BE2C (cell line): ENCODE measurements at regions not wholly inside any gene's neighbourhood (a gene's known extent, or its start where the extent isn't known, plus 50 kb on each side); places are given as distances from the start of the nearest gene placed in this dataset.

Source experiments
- DNase-seq: peaks from one replicate; pipeline ENCODE4 v3.0.0-alpha.2; 2020
- H3K27me3 ChIP-seq: fragments of 250-450 bp; sonication (Bioruptor Pico); 2 replicates; pipeline ENCODE4 v1.5.1; 2020; ENCODE audit warnings: mild to moderate bottlenecking
- H3K36me3 ChIP-seq: fragments of 250-450 bp; sonication (Bioruptor Pico); 2 replicates; pipeline ENCODE4 v1.5.1; 2020; ENCODE audit warnings: mild to moderate bottlenecking
- H3K4me1 ChIP-seq: fragments of 250-450 bp; sonication (Bioruptor Pico); 2 replicates; pipeline ENCODE4 v1.5.1; 2020
- H3K4me3 ChIP-seq: 2 replicates; pipeline ENCODE4 v1.5.1; 2011; ENCODE audit warnings: low read depth, low read length
- H3K9me3 ChIP-seq: fragments of 250-450 bp; sonication (Bioruptor Pico); 2 replicates; pipeline ENCODE4 v1.5.1; 2020
- TF ChIP-seq, protein P1 (sequence below): IDR thresholded peaks from 2 replicates; pipeline ENCODE4 v1.5.1; 2012; ENCODE audit warnings: mild to moderate bottlenecking, low read depth, low read length

DNA sequence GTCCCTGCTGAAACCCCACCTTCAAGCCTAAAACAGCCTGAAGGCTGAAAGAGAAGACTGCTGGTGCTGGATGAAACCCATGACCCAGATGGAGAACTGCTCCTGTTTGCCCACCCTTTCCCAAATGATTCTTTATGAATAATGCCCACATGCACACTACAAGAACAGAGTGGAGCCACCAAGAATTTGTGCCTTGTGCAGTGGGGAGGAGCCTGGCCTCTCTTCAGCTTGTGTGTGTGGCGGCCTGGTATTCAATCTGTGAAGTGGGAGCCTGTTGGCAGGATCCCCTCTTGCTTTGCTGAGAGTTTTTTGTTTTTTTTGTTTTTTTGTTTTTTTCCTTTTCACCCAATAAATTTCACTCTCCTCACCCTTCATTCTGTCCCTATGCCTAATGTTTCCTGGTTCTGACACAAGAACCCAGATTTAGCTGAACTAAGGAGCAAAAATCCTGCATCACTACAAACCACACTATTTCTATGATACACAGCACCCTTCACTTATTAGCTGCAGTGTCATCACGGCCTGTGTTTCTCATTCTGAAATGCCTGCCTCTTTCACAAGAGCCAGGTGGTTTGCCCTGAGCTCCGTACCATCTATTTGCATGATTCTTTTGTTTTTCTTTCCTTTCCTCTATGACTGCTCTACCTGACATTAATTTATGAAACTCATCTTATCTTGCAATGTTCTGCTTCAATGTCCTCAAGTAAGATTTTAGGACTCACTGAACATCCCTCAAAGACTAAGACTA lies 585.5 kb upstream of the ATXN7L3B start:
- no peak for DNase-seq
- Histone ChIP-seq H3K4me1 (no peaks in the 10 kb centered on the region), H3K27me3 (no peaks in the 10 kb centered on the region), H3K36me3 (no peaks in the 10 kb centered on the region), H3K4me3 (no peak overlapping the region), H3K9me3 (no peaks in the 10 kb centered on the region)
- TF ChIP-seq, protein P1, sequence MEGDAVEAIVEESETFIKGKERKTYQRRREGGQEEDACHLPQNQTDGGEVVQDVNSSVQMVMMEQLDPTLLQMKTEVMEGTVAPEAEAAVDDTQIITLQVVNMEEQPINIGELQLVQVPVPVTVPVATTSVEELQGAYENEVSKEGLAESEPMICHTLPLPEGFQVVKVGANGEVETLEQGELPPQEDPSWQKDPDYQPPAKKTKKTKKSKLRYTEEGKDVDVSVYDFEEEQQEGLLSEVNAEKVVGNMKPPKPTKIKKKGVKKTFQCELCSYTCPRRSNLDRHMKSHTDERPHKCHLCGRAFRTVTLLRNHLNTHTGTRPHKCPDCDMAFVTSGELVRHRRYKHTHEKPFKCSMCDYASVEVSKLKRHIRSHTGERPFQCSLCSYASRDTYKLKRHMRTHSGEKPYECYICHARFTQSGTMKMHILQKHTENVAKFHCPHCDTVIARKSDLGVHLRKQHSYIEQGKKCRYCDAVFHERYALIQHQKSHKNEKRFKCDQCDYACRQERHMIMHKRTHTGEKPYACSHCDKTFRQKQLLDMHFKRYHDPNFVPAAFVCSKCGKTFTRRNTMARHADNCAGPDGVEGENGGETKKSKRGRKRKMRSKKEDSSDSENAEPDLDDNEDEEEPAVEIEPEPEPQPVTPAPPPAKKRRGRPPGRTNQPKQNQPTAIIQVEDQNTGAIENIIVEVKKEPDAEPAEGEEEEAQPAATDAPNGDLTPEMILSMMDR = no peak

DNA sequence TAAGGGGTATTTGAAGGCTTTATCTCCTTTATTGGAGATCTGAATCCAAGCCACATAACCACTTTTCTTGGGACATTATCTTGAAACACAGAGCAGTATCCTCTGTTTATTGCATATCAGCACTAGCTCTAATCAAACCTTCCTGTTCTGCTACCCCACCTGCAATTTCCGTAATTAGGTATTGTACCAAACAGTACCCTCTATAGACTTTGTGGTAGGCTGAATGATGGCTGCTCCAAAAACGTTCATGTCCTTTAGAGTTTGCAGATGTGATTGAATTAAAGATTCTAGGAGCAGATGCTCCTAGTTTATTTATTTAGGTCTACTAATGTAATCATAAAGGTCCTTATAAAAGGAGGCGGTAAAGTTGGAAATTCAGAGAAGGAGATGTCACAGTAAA lies 573.0 kb upstream of the ATXN7L3B start:
- no peak for DNase-seq
- TF ChIP-seq, protein P1 = no peak
- no peak overlapping the region for H3K4me3 ChIP-seq
- H3K36me3 ChIP-seq = no peaks in the 10 kb centered on the region
- no peaks in the 10 kb centered on the region for H3K4me1 ChIP-seq
- H3K9me3 ChIP-seq = no peaks in the 10 kb centered on the region
- H3K27me3 ChIP-seq = no peaks in the 10 kb centered on the region

DNA sequence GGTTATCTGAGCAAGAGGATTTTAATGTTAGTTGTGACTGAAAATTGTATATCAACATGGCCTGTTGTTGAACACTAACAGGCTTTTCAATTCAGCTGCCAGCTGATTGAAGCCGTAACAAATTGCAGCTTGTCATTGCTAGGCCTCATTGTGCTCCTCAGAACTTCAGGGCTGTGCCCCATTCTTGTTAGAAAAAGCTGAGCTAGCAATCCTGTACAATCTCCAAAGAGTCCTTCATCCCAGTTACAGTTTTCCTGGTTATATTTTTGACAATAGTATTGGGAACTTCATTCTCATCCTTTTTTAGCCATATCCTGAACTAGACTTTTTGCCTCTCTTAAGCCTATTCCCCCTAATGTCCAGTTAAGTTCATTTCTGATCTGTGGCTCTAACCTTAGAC lies 564.1 kb upstream of the ATXN7L3B start:
- Histone ChIP-seq H3K4me3 (no peak overlapping the region), H3K4me1 (no peaks in the 10 kb centered on the region), H3K27me3 (no peaks in the 10 kb centered on the region), H3K9me3 (no peaks in the 10 kb centered on the region), H3K36me3 (no peaks in the 10 kb centered on the region)
- no peak for DNase-seq
- TF ChIP-seq, protein P1 = no peak

DNA sequence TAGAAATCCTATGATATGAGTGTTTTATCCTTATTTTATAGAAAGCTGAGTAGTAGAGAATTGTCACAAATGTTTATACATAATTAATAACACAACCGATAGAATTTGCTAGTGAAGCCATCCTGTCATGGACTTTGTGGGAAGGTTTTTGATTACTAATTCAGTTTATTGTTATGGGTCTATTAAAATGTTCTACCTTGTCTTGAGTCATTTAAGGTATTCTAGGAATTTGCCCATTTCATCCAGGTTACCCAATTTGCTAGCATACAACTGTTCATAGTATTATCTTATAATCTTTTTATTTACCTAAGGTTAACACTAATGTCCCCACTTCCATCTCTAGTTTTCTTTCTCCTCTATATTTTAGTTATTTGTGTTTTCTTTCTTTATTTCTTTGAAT lies 553.1 kb upstream of the ATXN7L3B start:
- TF ChIP-seq, protein P1 = no peak

DNA sequence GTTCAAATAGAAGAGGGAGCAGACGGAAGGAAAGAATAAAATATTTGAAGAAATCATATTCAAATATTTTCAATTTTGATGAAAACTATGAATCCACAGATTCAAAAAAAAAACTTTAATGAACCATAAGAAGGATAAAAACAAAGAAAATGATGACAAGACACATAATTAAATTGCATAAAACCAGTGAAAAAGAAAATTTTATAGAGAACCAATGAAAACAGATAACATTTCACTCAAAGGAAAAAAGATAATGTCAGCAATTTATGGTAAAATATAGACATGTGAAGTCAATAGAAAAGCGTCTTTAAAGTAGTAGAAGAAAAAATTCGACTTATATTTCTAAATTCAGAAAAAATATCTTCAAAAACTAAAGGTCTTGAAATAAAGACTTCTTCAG lies 546.5 kb upstream of the ATXN7L3B start:
- H3K9me3 ChIP-seq = no peaks in the 10 kb centered on the region
- H3K36me3 ChIP-seq = no peaks in the 10 kb centered on the region
- H3K4me3 ChIP-seq = no peak overlapping the region
- no peak for DNase-seq
- TF ChIP-seq, protein P1 = no peak
- no peaks in the 10 kb centered on the region for H3K4me1 ChIP-seq
- H3K27me3 ChIP-seq = no peaks in the 10 kb centered on the region

More for the DNA sequence above, 553.1 kb upstream of the ATXN7L3B start:
- Histone ChIP-seq H3K4me3 (no peak overlapping the region), H3K4me1 (no peaks in the 10 kb centered on the region), H3K36me3 (no peaks in the 10 kb centered on the region), H3K9me3 (no peaks in the 10 kb centered on the region), H3K27me3 (no peaks in the 10 kb centered on the region)
- no peak for DNase-seq

DNA sequence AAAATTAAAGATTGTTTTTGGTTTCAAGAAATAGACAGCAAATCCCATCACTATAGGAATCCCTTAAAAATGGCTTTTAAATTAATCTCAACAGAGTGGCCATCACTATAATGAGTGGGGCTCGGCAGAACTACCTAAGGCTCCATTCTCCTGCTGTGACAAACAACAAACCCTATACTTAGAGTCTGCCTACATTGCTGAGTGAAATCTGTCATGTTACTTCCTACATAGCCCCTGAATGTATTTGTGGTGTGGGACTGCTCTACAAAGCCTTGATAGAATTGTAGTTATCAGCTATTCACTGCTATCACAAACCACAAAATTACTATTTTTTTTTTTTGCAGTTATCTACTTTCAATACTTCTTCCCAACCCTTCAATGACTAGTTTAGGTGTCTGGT lies 538.7 kb upstream of the ATXN7L3B start:
- Histone ChIP-seq H3K27me3 (no peaks in the 10 kb centered on the region), H3K4me1 (no peaks in the 10 kb centered on the region), H3K9me3 (no peaks in the 10 kb centered on the region), H3K4me3 (no peak overlapping the region), H3K36me3 (no peaks in the 10 kb centered on the region)
- DNase-seq = no peak
- TF ChIP-seq, protein P1 = no peak
